MG63 (cell line): ENCODE measurements at regions not wholly inside any gene's neighbourhood (a gene's known extent, or its start where the extent isn't known, plus 50 kb on each side); places are given as distances from the start of the nearest gene placed in this dataset.

Source experiments
- DNase-seq: peaks from one replicate; pipeline ENCODE4 v3.0.0-alpha.2; 2020
- H3K27me3 ChIP-seq: fragments of 250-450 bp; sonication (Bioruptor Pico); 2 replicates; pipeline ENCODE4 v1.5.1; 2020; ENCODE audit warnings: mild to moderate bottlenecking, moderate library complexity
- H3K36me3 ChIP-seq: fragments of 250-450 bp; sonication (Bioruptor Pico); 2 replicates; pipeline ENCODE4 v1.5.1; 2020; ENCODE audit warnings: mild to moderate bottlenecking, moderate library complexity
- H3K4me3 ChIP-seq: fragments of 250-450 bp; sonication (Bioruptor Pico); 2 replicates; pipeline ENCODE4 v1.5.1; 2020; ENCODE audit warnings: mild to moderate bottlenecking, moderate library complexity
- H3K9me3 ChIP-seq: fragments of 250-450 bp; sonication (Bioruptor Pico); 2 replicates; pipeline ENCODE4 v1.5.1; 2020; ENCODE audit warnings: mild to moderate bottlenecking, moderate library complexity

DNA sequence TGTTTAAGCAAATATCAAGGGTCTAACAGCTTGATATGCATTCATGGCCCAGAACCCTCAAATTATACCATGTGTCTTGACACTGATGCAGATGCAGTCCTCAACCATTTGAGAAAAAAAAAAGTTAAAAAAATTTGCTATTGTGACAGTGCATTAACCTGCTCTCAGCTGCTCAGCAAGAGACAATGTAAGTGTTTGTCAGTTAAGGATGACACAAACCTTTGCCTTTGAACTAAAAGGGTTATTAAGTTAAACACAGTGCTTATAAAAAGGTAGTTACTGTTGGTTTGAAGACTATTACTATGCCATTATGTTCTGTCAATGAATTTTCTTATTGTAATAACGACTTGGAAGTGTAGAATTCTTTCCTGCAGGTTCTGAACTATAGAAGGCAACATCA lies 655.6 kb upstream of the NEGR1 start:
- H3K4me3 ChIP-seq = no peak overlapping the region
- no peaks in the 10 kb centered on the region for H3K9me3 ChIP-seq
- DNase-seq = no peak
- no peaks in the 10 kb centered on the region for H3K36me3 ChIP-seq
- no peaks in the 10 kb centered on the region for H3K27me3 ChIP-seq

DNA sequence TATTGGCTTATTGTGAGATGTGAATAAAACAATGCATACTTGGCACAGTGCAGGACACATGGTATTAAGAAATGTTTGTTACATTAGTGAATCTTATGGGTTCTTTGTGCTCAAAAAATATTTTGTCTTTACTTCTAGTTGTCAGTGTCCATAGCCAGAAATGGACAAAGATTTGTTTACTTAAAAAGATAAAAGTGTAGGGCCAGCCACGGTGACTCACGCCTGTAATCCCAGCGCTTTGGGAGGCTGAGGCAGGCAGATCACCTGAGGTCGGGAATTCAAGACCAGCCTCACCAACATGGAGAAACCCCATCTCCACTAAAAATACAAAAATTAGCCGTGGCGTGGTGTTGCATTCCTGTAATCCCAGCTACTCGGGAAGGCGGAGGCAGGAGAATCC lies 654.6 kb upstream of the NEGR1 start:
- Histone ChIP-seq H3K27me3 (no peaks in the 10 kb centered on the region), H3K36me3 (no peaks in the 10 kb centered on the region)
- DNase-seq = peak; percentile 2

DNA sequence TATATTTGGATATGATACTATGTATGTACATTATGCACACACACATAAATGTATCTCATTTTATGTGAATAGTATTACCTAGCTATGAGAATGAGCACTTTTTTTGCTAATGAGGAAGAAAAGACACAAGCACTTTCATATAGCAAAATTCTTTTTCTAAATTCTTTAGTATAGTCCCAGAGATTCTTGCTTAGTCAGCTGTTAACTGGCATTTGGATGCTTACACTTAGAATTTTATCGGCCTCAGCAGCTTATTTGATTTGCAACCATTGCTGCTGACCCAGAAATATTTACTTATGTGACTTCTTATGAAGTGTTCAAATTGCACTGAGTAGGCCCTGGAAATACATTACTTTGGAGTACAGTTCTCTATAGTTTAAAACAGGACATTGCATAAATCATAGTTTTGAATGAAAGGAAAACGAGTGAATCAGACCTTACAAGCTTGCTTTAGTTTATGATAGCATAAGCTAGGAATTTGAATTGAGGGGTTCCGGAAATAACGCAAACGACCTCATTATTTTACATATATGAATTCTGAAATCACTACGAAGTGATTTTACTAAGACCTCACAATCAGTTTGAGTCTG lies 653.9 kb upstream of the NEGR1 start:
- no peaks in the 10 kb centered on the region for H3K27me3 ChIP-seq
- no peak for DNase-seq
- no peak overlapping the region for H3K4me3 ChIP-seq
- no peaks in the 10 kb centered on the region for H3K9me3 ChIP-seq
- no peaks in the 10 kb centered on the region for H3K36me3 ChIP-seq

More for the DNA sequence above, 654.6 kb upstream of the NEGR1 start:
- Histone ChIP-seq H3K4me3 (no peak overlapping the region), H3K9me3 (no peaks in the 10 kb centered on the region)

DNA sequence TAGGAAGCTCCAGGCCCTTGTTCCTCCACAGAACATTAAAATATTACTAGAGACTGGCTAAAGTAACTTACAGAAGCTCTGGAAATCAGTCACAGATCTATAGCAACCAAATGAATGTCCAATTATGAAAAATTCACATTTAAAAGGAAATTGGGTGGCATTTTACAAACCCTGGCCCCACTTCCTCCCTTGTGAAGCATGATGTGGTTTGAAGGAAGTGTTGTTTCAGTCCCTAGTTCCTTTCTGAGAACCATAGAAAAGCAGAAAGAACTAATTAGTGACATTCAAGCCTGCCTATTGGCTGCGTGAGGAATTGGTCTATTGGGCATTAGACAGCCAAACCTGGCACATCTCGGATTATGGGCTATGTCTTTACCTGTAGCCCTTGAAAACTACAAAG lies 649.7 kb upstream of the NEGR1 start:
- H3K9me3 ChIP-seq = no peaks in the 10 kb centered on the region
- no peaks in the 10 kb centered on the region for H3K27me3 ChIP-seq
- no peaks in the 10 kb centered on the region for H3K36me3 ChIP-seq
- no peak overlapping the region for H3K4me3 ChIP-seq
- no peak for DNase-seq

DNA sequence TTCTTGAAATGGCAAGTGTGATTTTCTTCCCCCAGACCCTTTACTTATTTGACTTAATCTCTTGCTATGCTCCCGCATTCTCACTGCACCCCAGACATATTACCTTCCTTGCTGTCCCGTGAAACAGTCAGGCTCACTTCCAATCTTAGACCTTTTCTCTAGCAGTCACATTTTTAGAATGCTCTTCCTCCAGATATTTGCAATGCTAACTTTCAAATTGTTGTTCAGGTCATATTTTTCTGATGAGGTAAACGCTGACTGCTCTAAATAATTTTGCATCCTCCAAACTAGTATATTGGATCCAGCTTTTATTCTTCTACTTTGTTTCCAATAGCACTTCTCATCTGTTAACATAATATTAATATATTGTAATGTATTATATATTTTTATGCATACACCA lies 648.2 kb upstream of the NEGR1 start:
- Histone ChIP-seq H3K9me3 (no peaks in the 10 kb centered on the region), H3K36me3 (no peaks in the 10 kb centered on the region), H3K27me3 (no peaks in the 10 kb centered on the region), H3K4me3 (no peak overlapping the region)
- no peak for DNase-seq

DNA sequence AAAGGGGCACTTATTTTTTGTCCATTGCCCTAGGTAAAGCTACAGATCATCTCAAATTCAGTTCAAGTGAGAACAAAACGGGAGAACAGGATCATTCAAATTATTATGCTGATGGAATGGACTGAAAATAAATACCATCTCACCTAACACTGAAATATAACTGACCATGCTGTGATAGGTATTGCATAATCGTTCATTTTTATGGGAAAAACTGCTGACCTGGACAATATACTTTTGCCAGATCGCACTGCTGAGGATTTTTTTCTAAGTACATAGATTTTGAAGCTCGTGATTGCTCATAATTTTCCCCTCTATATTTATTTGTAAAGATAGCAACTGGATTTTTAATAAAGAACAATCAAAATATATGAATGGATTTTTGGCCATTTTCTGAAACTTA lies 636.6 kb upstream of the NEGR1 start:
- no peaks in the 10 kb centered on the region for H3K9me3 ChIP-seq
- no peak overlapping the region for H3K4me3 ChIP-seq
- no peaks in the 10 kb centered on the region for H3K36me3 ChIP-seq
- no peak for DNase-seq
- H3K27me3 ChIP-seq = no peaks in the 10 kb centered on the region

DNA sequence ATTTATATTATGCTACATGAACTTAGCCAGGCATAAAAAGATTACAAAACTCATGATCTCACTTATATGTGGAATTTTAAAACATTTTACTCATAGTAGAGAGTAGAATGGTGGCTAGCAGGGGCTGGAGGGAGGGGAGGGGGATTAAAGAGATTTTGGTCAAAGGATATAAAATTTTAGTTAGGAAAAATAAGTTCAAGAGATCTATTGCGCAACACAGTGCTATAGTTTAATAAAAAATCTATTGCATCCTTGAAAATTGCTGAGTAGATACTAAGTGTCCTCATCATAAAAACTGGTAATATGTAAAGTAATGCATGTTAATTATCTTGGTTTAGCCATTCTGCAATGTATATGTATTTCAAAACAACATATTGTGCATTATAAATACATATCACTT lies 635.6 kb upstream of the NEGR1 start:
- Histone ChIP-seq H3K9me3 (no peaks in the 10 kb centered on the region), H3K36me3 (no peaks in the 10 kb centered on the region), H3K27me3 (no peaks in the 10 kb centered on the region), H3K4me3 (no peak overlapping the region)
- no peak for DNase-seq

DNA sequence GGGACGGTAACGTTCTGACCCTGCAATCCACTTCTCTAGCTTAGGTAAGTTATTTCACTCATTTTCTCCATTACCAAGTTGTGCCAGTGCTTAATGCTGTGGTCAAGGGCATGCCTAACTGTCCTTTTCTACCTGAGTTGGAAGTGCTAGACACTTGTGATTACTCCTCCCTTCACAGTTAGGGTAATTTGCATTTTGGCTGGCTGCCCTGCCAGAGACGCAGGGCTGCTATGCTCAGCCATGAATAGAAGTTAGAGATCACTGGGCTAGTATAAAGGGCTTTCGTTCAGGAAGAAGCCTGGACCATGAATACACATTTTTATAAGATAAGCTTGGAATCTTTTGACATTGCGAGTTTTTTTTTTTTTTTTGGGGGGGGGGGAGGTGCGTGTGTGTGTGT lies 633.2 kb upstream of the NEGR1 start:
- Histone ChIP-seq H3K36me3 (no peaks in the 10 kb centered on the region), H3K9me3 (no peaks in the 10 kb centered on the region), H3K27me3 (no peaks in the 10 kb centered on the region), H3K4me3 (no peak overlapping the region)
- DNase-seq = no peak

DNA sequence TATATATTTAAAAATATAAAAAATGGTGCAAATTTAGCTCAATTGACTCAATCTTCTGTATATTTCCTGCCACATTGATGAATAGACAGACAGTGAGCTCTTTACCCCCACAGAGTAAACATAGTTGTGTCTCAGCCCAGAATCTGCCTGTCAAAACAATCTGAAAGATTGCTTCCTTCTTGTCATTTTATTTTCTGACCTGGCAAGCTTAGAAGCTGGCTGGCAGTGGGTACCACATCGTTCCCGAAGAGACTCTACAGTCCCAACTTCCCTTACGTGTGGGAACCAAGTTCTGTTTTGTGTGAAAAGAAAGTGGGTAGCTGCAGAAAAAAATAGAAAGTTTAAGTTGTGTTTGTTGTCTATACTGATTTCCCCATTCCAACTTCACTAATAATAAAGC lies 629.3 kb upstream of the NEGR1 start:
- DNase-seq = no peak
- Histone ChIP-seq H3K27me3 (no peaks in the 10 kb centered on the region), H3K9me3 (no peaks in the 10 kb centered on the region)

DNA sequence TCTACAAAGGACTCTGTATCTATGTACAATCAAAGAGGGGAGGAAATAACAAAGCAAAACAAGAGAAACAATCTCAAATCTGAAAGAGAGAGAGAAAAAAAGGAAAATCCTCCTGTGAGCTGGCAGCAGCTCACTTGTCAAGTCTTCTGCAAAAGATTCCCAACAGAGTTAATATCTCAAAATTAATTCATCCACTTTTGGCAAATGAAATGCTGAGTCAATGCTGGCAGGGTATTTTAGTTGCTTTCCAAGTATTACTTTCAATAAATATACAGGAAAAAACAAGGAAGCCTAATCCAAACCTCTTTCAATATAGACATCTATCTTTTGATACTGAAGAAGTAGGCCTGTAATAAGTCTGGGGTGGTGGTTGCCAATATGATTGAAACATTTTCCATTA lies 613.9 kb upstream of the NEGR1 start:
- Histone ChIP-seq H3K27me3 (no peaks in the 10 kb centered on the region), H3K9me3 (no peaks in the 10 kb centered on the region), H3K36me3 (no peaks in the 10 kb centered on the region), H3K4me3 (no peak overlapping the region)
- DNase-seq = no peak

More for the DNA sequence above, 629.3 kb upstream of the NEGR1 start:
- H3K36me3 ChIP-seq = no peaks in the 10 kb centered on the region
- H3K4me3 ChIP-seq = no peak overlapping the region

DNA sequence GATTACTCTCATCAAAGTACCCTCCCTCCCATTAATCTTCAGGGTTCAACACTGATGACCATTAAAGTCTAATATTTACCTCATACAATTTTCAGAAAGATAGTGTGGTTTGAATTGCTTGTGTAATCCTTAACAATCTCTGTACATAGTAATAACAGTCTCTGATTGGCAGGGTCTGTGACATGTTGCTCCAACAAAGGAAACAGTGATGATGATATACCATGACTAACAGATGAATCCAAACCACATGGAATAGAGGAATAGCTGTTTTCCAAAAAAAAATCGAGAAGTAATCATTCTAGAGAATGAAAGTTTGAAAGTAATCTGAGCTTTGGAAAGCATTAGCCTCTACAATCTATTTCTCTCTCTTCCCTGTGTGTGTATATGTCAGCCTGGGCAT lies 610.1 kb upstream of the NEGR1 start:
- no peak for DNase-seq
- H3K36me3 ChIP-seq = no peaks in the 10 kb centered on the region
- H3K9me3 ChIP-seq = no peaks in the 10 kb centered on the region
- H3K27me3 ChIP-seq = no peaks in the 10 kb centered on the region
- no peak overlapping the region for H3K4me3 ChIP-seq

DNA sequence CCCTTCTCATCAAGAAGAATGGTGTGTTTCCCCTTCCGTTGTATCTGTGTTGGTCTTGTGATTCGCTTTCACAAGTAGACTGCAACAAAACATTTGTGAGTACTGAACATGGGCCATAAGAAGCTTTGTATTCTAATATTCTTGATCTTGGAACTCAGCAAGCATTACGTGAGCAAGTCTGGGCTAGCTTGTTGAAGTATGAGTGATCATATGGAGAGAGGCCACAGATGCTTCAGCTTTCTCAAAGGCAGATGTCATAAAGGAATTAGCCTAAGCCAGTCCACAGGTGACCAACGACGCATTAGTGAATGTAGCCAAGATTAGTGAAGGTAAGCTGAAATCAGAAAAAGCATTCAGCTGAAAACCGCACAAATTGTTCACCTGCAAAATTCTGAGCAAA lies 609.6 kb upstream of the NEGR1 start:
- Histone ChIP-seq H3K9me3 (no peaks in the 10 kb centered on the region), H3K27me3 (no peaks in the 10 kb centered on the region), H3K36me3 (no peaks in the 10 kb centered on the region), H3K4me3 (no peak overlapping the region)
- no peak for DNase-seq

DNA sequence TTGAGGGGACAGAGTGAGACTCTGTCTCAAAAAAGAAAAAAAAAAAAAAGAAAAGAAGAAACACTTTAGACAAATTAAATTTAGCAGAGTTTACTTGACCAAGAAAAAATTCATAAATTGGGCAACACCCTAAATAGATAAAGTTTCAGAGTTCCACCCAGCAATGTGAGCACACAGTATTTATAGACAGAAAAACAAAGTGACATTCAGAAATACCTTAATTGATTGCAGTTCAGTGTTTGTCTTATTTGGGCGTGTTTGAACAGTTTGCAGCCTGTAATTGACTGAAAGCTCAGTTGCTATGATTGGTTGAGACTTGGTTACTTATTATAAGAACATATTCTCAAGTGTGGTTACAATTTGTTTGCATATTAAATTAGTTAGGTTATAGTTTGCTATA lies 603.5 kb upstream of the NEGR1 start:
- DNase-seq = no peak
- Histone ChIP-seq H3K4me3 (no peak overlapping the region), H3K27me3 (no peaks in the 10 kb centered on the region), H3K9me3 (no peaks in the 10 kb centered on the region), H3K36me3 (no peaks in the 10 kb centered on the region)

DNA sequence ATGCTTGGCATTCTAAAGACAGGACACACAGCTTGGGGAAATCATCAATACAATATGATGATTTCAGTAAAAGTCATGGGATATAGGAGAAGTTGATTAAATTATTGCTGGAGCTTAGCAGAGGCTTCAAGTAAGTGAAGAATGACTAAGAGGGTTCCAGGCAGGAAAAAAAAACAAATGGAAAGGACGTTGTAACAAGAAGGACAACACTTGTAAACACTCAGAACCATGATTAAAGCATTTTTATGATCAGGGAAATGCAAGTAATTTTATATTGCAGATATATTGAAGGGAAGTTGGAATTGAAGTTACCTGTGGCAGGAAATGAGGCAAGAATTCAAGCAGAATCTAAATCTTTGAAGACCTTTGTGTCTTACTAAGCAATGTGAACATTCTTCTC lies 602.7 kb upstream of the NEGR1 start:
- Histone ChIP-seq H3K9me3 (no peaks in the 10 kb centered on the region), H3K36me3 (no peaks in the 10 kb centered on the region), H3K27me3 (no peaks in the 10 kb centered on the region), H3K4me3 (no peak overlapping the region)
- no peak for DNase-seq

DNA sequence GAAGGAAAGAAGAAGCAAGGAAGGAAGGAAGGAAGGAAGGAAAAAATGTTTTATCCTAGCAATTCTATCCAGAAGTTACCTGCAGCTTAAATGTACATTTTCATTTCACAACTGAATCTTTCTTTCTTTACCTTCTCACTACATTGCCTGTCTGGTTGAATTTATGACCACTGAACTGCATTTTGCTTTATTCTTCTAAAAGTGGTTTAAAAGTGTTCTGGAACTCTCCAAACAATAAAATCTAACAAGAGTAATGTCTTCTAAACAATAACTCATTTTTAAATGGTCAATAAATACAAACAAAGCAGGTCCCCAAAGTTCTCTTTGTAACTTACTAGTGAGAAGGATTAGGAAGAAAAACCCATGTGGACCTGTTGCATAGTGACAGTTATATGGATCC lies 587.5 kb upstream of the NEGR1 start:
- H3K9me3 ChIP-seq = no peaks in the 10 kb centered on the region
- H3K4me3 ChIP-seq = no peak overlapping the region
- no peaks in the 10 kb centered on the region for H3K27me3 ChIP-seq
- no peaks in the 10 kb centered on the region for H3K36me3 ChIP-seq
- no peak for DNase-seq

DNA sequence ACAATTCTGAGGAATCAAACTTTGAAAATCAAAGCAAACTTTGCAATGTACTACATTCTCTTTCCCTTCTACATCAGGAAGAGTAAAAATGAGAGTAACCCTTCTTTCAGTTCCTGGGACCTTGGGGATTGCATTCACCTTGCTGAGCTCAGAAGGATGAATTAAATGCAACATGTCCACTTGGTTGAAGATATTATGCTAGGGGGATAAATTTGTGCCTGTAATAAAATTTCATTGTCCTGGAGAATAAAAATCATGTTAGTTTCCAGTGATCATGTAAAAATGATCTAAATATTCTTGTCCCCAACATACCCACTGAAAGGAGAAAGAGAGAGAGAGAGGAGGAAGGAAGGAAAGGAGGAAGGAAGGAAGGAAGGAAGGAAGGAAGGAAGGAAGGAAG lies 587.1 kb upstream of the NEGR1 start:
- no peak overlapping the region for H3K4me3 ChIP-seq
- no peak for DNase-seq
- no peaks in the 10 kb centered on the region for H3K36me3 ChIP-seq
- H3K9me3 ChIP-seq = no peaks in the 10 kb centered on the region
- no peaks in the 10 kb centered on the region for H3K27me3 ChIP-seq

DNA sequence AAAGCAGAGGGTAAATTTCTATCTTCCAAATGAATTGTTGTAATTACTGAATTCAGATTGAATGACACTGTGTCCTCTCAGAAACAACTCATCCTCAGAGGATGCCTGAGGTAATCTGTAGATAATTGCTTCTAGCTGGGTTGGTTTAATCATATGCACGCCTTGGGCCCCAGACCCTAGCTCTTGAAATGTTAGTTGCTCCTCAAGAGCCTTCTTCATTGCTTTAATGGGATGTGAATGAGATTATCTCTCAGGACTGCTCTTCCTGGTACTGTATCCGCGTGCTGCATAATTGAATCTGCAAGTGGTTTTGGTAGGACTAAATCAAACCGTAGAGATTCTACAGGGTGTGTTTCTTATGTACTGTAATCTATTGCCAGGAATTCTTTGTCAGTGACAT lies 569.3 kb upstream of the NEGR1 start:
- H3K36me3 ChIP-seq = no peaks in the 10 kb centered on the region
- DNase-seq = no peak
- no peak overlapping the region for H3K4me3 ChIP-seq
- no peaks in the 10 kb centered on the region for H3K27me3 ChIP-seq
- no peaks in the 10 kb centered on the region for H3K9me3 ChIP-seq

DNA sequence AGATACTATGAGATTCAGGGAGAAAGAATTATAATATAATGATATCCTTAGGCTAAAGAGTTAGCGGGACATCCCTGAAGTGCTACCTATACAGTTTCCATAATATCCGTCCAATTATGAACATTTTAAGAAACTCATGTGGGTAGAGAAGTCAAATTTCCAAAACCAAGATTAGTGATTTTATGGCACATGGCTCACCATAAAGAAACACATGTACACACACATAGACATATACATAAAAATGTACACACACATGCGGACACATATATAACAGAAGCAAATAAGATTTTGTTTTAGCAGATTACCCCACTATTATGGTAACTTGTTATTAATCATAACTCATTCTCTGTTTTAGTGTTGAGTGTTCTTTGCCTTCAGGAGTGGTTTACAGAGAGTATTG lies 566.7 kb upstream of the NEGR1 start:
- Histone ChIP-seq H3K4me3 (no peak overlapping the region), H3K36me3 (no peaks in the 10 kb centered on the region), H3K27me3 (no peaks in the 10 kb centered on the region), H3K9me3 (no peaks in the 10 kb centered on the region)
- no peak for DNase-seq

DNA sequence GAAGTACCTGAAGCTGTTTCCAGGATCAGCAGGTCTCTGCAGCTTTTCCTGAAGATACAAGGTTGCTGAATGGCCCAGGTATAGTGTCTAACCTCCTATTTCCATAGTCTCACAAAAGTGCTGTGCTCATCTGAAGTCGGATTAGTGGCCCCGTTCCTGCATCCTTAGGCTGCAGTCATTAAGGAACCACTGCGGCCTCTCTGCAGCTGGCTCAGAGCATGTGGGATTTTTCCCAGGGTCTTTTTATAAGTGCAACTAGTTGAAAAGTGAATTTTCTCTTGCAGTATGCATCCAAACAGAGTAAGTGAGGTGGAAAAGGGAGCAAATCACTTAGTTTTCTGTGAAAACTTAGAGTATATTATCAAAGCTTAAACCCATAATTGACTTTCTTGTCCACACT lies 565.3 kb upstream of the NEGR1 start:
- H3K4me3 ChIP-seq = no peak overlapping the region
- no peaks in the 10 kb centered on the region for H3K27me3 ChIP-seq
- H3K36me3 ChIP-seq = no peaks in the 10 kb centered on the region
- DNase-seq = no peak
- H3K9me3 ChIP-seq = no peaks in the 10 kb centered on the region
